ENCODE measurements at regions not wholly inside any gene's neighbourhood (a gene's known extent, or its start where the extent isn't known, plus 50 kb on each side); places are given as distances from the start of the nearest gene placed in this dataset.

- TF ChIP-seq CTCF (IDR thresholded peaks at IDR 0.05; ENCODE audit: insufficient read depth, low read depth, low read length) (no peak), EZH2 (IDR thresholded peaks at IDR 0.05; ENCODE audit: insufficient read depth, low read length) (no peak)
These were observed 305.1 kb downstream of the IGSF11 start for GRCh38 chr3:118729546-118729945.

Data from astrocyte (in vitro differentiated cells and primary cell).